Nephron (organoid): ENCODE measurements at regions not wholly inside any gene's neighbourhood (a gene's known extent, or its start where the extent isn't known, plus 50 kb on each side); places are given as distances from the start of the nearest gene placed in this dataset.

ENCODE experiments used
- H3K27ac Mint-ChIP-seq, 3 experiments: 2 replicates each; pipeline ENCODE4 v1.8.0; 2020; ENCODE audit warnings: mixed read lengths in 3 of 3, mild to moderate bottlenecking in 2 of 3, moderate library complexity in 1 of 3
- H3K27me3 Mint-ChIP-seq: 2 replicates; pipeline ENCODE4 v1.8.0; 2021; ENCODE audit warnings: low read depth, mild to moderate bottlenecking, moderate library complexity, mixed read lengths
- H3K36me3 Mint-ChIP-seq: 2 replicates; pipeline ENCODE4 v1.8.0; 2020; ENCODE audit warnings: low read depth, mixed read lengths
- H3K4me1 Mint-ChIP-seq: 2 replicates; pipeline ENCODE4 v1.8.0; 2020; ENCODE audit warnings: mixed read lengths
- H3K4me3 Mint-ChIP-seq, 3 experiments: 2 replicates each; pipeline ENCODE4 v1.8.0; 2020; ENCODE audit warnings: mild to moderate bottlenecking in 3 of 3, mixed read lengths in 3 of 3, moderate library complexity in 2 of 3
- H3K9me3 Mint-ChIP-seq: 2 replicates; pipeline ENCODE4 v1.8.0; 2020; ENCODE audit warnings: mixed read lengths
- CTCF ChIP-seq, 3 experiments: fragments of 200-600 bp; sonication (generic); IDR thresholded peaks; one replicate each; pipeline ENCODE4 v1.5.0; 2021; ENCODE audit warnings: antibody characterized with exemption in 3 of 3; ENCODE audit not compliant: unreplicated experiment in 3 of 3

- Mint-ChIP-seq H3K4me3 (no peak overlapping the region), H3K27me3 (no peaks in the 10 kb centered on the region), H3K9me3 (no peaks in the 10 kb centered on the region), H3K4me1 (no peaks in the 10 kb centered on the region), H3K36me3 (no peaks in the 10 kb centered on the region), H3K27ac (no peak overlapping the region)
- no peak for TF ChIP-seq CTCF (IDR thresholded peaks at IDR 0.05; ENCODE audit: unreplicated experiment in 3 of 3)
Measured at GRCh38 chr5:104764197-104764596, 1201.6 kb upstream of the NUDT12 start.

- TF ChIP-seq CTCF (IDR thresholded peaks at IDR 0.05; ENCODE audit: unreplicated experiment in 3 of 3): no peak
Measured at GRCh38 chr5:104763216-104763615, 1200.6 kb upstream of the NUDT12 start.

GRCh38 chr5:104757915-104758314 lies 1195.3 kb upstream of the NUDT12 start:
- Mint-ChIP-seq H3K36me3 (no peaks in the 10 kb centered on the region), H3K27me3 (no peaks in the 10 kb centered on the region), H3K27ac (no peak overlapping the region), H3K4me3 (no peak overlapping the region), H3K4me1 (peaks cover under 1% of the 10 kb centered on the region), H3K9me3 (no peaks in the 10 kb centered on the region)
- TF ChIP-seq CTCF (IDR thresholded peaks at IDR 0.05; ENCODE audit: unreplicated experiment in 3 of 3): no peak

More at GRCh38 chr5:104763216-104763615, 1200.6 kb upstream of the NUDT12 start:
- Mint-ChIP-seq H3K4me1 (no peaks in the 10 kb centered on the region), H3K36me3 (no peaks in the 10 kb centered on the region), H3K9me3 (no peaks in the 10 kb centered on the region), H3K27ac (no peak overlapping the region), H3K27me3 (no peaks in the 10 kb centered on the region), H3K4me3 (no peak overlapping the region)

DNA sequence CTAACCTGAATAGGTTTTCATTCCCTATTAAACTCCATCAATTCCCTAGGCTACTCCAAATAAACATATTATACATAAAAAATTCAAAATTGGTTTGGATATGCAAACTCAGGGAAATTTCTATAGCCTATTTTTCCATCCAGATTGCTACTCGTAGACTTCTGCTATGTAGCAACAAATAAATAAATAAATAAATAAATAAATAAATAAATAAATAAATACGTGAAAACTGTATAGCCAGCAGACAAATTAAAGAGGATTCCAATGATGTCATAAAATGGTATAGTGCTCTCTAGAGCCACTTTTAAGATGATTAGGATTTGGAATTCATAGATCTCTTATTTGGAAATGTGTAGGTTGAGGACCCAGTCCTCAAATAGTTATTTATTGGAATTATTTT lies 1193.2 kb upstream of the NUDT12 start:
- Mint-ChIP-seq H3K4me3 (no peak overlapping the region), H3K4me1 (peaks cover 10% of the 10 kb centered on the region), H3K27ac (no peak overlapping the region), H3K36me3 (no peaks in the 10 kb centered on the region), H3K9me3 (no peaks in the 10 kb centered on the region), H3K27me3 (no peaks in the 10 kb centered on the region)
- TF ChIP-seq CTCF (IDR thresholded peaks at IDR 0.05; ENCODE audit: unreplicated experiment in 3 of 3): no peak

GRCh38 chr5:104754311-104754995 lies 1191.9 kb upstream of the NUDT12 start:
- peaks cover 10% of the 10 kb centered on the region for H3K4me1 Mint-ChIP-seq
- H3K36me3 Mint-ChIP-seq: no peaks in the 10 kb centered on the region
- no peaks in the 10 kb centered on the region for H3K27me3 Mint-ChIP-seq
- no peaks in the 10 kb centered on the region for H3K9me3 Mint-ChIP-seq
- no peak for TF ChIP-seq CTCF (IDR thresholded peaks at IDR 0.05; ENCODE audit: unreplicated experiment in 3 of 3)
- no peak overlapping the region for H3K4me3 Mint-ChIP-seq
- no peak overlapping the region for H3K27ac Mint-ChIP-seq

DNA sequence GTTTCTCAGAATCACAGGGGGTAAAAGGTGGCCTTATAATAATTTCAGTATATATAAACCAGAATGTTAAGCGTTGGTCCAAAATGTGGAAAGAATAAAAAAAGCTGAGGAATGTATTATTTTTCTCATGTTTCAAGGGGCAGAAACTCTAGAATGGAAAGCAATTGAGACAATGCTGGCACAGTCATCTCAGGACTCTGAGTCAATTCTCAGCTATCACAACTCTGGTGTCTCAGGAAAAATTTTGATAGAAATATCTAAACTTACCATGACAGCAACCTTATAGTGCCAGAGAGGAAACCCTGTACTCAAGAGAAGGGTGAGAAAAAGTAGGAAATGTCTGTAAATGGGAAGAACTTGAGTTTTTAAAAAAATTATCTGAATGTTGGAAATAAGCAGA lies 1189.4 kb upstream of the NUDT12 start:
- TF ChIP-seq CTCF (IDR thresholded peaks at IDR 0.05; ENCODE audit: unreplicated experiment in 3 of 3): no peak
- Mint-ChIP-seq H3K36me3 (no peaks in the 10 kb centered on the region), H3K4me1 (peaks cover 10% of the 10 kb centered on the region), H3K27me3 (no peaks in the 10 kb centered on the region), H3K9me3 (peaks cover 6% of the 10 kb centered on the region), H3K27ac (peak overlapping the region in 1 of 3 experiments; percentile 22), H3K4me3 (no peak overlapping the region)
